ENCODE measurements at regions not wholly inside any gene's neighbourhood (a gene's known extent, or its start where the extent isn't known, plus 50 kb on each side); places are given as distances from the start of the nearest gene placed in this dataset.
"Not testable (repeated sequence)": the region's sequence is repeated elsewhere in the genome, so short reads cannot be mapped to it uniquely, and the experiment has no call there.

DNA sequence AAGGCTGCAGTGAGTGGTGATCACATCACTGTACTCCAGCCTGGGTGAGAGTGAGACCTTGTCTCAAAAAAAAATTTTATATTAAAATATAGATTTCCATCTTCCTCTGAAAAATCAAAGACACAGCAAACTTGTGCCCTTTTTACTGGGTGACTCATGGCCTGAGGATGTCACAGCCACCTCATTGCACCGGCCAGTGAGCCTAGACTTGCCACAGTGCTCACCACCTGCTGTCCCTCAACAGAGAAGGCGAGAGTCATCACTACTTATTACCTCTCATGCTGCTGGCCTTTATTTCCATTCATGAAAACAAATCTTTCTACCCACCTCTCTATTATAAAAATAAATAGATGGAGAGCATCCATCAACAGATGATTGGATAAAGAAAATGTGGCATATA, 295.8 kb downstream of the PREX1 start:
- FAIRE-seq (no peak), DNase-seq (ENCODE audit: extremely low spot score, insufficient read length, low read depth) (no peak)

DNA sequence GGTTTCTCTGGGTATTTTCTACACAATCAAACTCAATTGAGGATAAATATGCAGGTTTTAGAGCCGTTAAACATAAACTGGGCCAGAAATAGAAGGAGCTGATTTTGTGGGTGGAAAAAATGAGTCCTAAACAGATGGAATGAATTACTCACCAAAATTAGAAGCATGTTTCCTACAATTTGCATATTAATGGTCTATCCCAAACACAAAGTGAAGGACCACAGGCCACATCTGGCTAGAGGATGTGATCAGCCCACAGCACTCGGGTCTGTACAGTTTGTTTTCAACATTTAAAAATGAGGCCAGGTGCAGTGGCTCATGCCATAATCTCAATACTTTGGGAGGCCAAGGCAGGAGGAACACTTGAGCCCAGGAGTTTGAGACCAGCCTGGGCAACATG, 296.3 kb downstream of the PREX1 start:
- no peak for DNase-seq (ENCODE audit: extremely low spot score, insufficient read length, low read depth)
- no peak for FAIRE-seq

DNA sequence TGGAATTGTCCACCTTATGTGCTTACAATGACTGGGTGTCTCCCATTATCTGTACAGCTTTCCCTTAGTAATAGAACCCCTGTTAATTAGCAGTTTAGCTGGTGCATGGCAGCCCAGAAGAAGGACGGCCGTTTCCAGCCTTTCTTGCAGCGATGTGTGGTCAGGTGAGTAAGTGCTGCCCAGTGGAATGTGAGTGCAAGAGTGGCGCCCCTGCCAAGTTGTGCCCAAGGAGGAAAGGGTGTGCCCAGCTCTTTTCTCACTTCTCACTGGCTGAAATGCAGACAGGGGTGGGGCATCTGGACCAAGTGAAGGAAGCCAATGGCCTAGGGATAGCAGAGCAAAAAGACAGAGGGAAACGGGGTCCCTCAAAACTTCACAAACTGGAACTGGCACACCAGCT, 296.8 kb downstream of the PREX1 start:
- DNase-seq (ENCODE audit: extremely low spot score, insufficient read length, low read depth) (no peak), FAIRE-seq (no peak)

DNA sequence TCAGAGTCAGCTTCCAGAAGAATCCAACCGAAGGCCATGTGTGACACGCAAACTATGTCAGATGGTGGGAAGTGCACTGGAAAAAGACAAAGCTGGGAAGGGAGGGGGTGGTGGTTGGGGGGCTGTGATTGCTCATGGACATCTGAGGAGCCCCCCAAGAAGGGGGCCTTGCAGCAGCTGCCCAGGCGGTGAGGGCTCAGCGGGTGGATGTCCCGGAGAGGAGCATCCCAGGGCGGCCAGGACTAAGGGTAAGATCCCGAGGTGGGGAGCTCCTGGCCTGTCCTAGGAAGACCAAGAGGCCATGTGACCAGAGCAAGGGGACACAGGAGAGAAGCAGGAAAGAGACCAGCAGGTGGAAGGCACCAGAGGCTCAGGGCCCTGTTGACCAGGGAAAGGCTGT, 299.5 kb downstream of the PREX1 start:
- DNase-seq (ENCODE audit: extremely low spot score, insufficient read length, low read depth) (no peak), FAIRE-seq (no peak)

DNA sequence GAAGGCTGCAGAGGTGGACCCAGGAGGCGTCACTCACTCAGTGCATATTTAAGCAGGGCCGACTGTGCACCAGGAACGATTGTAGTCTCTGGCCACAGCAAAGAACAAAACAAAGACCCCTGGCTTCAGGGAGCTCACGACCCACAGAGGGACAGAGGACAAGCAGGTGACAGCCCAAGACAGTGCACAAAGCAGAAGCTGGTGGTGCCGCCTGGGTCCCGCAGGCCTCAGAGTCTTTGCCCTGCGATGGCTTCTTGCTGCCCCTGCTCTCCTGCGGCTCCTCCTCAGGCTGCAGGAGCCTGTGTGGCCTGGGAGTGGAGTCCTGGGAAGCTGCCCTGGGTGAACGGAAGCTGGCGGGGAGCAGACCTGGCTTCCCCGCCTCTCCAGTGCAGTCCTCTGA, 300.0 kb downstream of the PREX1 start:
- DNase-seq (ENCODE audit: extremely low spot score, insufficient read length, low read depth): no peak
- FAIRE-seq: no peak

DNA sequence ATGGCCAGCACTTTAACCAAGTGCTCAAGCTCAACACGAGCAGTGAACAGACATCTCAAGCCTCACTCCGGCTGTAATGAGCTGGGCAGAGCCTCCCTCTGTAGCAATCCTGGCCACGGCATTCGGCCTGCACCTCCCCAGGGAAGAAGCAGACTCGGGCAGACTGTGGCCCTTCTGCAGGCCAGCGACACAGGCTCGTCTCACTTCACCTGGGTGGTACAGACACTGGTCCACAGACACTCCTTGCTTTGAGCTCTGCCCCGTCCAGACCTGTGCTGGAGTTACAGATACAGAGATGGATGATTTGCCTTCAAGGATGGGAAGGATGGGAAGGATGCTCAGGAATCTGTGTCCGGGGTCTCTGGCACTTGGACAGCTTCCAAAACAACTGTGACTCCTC, 300.9 kb downstream of the PREX1 start:
- FAIRE-seq: no peak
- DNase-seq (ENCODE audit: extremely low spot score, insufficient read length, low read depth): no peak

DNA sequence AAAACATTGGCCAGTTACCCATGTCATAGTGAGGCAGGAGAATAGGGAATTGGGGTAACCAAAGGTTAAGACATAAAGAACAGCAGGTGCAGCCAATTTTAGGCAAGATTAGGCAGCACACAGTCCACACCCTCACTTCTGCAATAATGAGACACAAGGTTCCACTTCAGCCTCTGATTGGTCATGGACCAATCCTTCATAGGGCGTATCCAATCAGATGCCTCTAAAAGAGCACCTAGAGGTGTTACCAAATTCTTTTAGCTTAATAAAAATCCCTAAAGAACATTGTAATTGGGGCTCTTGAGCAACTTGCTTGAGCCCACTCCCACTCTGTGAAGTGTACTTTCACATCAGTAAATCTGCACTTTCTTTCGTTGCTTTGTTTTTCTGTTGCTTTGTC, 302.4 kb downstream of the PREX1 start:
- DNase-seq (ENCODE audit: extremely low spot score, insufficient read length, low read depth) (no peak), FAIRE-seq (no peak)

DNA sequence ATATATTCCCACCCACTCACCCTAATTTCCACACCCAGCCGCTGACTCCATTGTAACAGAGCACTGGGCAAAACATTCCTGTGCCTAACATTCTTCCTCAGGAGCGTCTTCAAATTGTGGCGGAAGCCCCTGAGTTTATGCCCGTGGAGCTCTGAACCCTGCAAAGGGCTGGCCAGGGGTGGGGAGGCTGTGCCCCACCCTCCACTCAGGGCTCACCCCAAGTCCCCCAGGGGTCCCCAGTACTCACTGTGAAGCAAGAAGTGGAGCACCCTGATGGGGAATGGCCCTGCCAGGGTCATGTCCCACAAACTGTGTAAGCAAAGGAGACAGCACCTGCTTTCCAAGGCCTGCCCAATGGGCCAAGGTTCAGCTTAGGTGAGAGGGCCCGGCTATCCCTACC, 303.2 kb downstream of the PREX1 start:
- DNase-seq (ENCODE audit: extremely low spot score, insufficient read length, low read depth): no peak
- FAIRE-seq: no peak

DNA sequence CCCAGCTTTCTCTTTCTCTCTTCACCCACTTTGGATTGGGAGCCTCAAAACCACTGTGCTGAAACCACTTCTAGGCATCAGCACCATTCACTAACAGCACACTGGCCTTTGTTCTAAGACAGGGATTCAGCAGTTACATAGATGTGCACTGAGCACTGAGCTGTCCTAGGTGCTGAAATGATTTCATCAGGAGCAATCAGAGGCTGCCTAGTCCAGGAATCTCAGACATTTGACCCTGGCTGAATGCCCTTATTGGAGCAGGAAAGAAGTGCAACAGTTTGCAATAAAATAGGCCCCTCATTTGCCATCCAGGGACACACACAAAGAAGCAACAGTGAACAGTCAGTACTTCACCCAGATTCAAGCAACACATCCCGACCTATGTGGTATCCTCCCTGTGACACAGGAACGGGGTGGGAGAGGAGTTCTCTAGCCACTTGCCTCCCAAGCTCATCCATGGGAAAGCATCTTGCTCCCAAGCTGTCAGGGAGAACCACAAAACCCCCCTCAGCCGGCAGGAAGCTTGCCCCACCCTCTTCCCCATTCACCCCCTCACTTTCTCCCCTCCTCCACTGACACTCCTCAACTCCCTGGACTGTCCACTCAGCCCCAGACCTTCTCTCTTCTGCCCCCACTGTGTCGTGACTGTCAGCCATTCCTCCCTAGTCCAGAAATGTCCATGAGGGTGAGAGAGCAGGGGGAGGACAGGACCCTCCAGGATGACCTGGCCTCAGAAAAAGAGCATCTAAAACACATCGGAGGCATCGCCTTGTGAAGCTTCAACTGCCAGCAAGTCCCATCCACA, 304.4 kb downstream of the PREX1 start:
- FAIRE-seq: no peak
- DNase-seq (ENCODE audit: extremely low spot score, insufficient read length, low read depth): no peak

DNA sequence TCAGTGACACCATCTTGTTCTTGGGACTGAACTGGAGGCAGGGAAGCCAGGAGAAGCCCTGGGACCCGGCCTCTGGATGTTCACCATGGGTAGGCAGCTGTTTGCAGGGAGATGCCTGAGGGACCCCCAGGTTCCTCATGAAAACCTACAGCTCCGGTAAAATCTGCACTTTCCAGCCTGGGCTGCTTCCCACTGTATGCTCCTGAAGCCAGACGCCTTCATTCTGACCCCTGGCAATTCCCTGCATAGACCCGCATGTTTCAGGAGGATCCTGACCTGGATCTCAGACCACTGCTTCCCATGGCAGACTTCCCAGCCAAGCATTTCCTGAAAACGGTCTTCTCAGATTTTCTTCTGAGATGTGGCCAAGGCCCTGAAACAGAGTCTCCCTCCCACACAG, 306.7 kb downstream of the PREX1 start:
- no peak for DNase-seq (ENCODE audit: extremely low spot score, insufficient read length, low read depth)
- FAIRE-seq: no peak

DNA sequence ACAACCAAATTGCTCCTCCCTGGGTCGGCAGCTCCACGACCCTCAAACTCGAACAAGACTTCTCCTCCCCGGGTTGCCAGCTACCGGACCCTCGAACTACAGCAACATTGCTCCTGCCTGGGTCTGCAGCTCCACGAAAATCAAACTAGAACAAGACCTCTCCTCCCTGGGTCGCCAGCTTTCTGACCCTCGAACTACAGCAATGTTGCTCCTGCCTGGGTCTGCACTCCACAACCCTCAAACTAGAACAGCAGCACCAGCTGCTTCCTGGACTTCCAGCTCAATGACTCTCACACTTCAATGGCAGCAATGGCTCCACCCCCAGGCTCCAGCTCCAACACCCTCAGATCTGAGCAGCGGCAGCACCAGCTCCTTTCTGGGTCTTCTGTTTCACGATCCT, 311.6 kb downstream of the PREX1 start:
- FAIRE-seq; DNase-seq (ENCODE audit: extremely low spot score, insufficient read length, low read depth): not testable (repeated sequence)

DNA sequence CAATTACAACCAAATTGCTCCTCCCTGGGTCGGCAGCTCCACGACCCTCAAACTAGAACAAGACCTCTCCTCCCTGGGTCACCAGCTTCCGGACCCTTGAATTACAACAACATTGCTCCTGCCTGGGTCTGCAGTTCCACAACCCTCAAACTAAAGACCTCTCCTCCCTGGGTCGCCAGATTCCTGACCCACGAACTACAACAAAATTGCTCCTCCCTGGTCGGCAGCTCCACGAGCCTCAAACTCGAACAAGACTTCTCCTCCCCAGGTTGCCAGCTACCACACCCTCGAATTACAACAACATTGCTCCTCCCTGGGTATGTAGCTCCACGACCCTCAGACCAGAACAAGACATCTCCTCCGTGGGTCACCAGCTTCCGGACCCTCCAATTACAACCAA, 313.2 kb downstream of the PREX1 start:
- FAIRE-seq; DNase-seq (ENCODE audit: extremely low spot score, insufficient read length, low read depth): not testable (repeated sequence)

DNA sequence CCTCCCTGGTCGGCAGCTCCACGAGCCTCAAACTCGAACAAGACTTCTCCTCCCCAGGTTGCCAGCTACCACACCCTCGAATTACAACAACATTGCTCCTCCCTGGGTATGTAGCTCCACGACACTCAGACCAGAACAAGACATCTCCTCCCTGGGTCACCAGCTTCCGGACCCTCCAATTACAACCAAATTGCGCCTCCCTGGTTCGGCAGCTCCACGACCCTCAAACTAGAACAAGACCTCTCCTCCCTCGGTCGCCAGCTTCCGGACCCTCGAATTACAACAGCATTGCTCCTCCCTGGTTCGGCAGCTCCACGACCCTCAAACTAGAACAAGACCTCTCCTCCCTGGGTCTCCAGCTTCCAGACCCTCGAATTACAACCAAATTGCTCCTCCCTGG, 315.3 kb downstream of the PREX1 start:
- not testable (repeated sequence) for DNase-seq (ENCODE audit: extremely low spot score, insufficient read length, low read depth); FAIRE-seq

DNA sequence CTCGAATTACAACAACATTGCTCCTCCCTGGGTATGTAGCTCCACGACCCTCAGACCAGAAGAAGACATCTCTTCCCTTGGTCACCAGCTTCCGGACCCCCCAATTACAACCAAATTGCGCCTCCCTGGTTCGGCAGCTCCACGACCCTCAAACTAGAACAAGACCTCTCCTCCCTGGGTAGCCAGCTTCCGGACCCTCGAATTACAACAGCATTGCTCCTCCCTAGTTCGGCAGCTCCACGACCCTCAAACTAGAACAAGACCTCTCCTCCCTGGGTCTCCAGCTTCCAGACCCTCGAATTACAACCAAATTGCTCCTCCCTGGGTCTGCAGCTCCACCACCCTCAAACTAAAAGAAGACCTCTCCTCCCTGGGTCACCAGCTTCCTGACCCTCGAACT, 322.7 kb downstream of the PREX1 start:
- not testable (repeated sequence) for DNase-seq (ENCODE audit: extremely low spot score, insufficient read length, low read depth); FAIRE-seq

DNA sequence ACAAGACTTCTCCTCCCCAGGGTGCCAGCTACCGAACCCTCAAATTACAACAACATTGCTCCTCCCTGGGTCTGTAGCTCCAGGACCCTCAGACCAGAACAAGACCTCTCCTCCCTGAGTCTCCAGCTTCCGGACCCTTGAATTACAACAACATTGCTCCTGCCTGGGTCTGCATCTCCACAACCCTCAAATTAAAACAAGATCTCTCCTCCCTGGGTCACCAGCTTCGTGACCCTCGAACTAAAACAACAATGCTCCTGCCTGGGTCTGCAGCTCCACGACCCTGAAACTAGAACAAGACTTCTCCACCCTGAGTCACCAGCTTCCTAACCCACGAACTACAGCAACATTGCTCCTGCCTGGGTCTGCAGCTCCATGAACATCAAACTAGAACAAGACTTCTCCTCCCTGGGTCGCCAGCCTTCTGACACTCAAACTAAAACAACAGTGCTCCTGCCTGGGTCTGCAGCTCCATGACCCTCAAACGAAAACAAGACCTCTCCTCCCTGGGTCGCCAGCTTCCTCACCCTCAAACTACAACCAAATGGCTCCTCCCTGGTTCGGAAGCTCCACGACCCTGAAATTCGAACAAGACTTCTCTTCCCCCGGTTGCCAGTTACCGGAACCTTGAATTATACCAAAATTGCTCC, 324.5 kb downstream of the PREX1 start:
- no peak for DNase-seq (ENCODE audit: extremely low spot score, insufficient read length, low read depth)
- FAIRE-seq: no peak

DNA sequence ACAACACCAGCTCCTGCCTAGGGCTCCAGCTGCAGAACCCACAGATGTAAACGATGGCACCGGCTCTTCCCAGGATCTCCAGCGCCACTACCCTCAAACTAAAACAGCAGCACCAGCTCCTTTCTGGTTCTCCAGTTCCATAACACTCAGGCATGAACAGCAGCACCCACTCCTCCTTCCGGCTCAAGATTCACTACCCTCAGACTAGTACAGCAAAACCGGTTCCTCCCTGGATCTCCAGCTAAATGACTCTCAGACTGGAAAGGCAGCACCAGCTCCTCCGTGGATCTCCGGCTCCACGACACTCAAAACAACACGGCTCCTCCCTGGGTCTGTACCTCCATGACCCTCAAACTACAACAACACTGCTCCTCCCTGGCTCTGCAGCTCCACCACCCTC, 325.0 kb downstream of the PREX1 start:
- FAIRE-seq: no peak
- DNase-seq (ENCODE audit: extremely low spot score, insufficient read length, low read depth): no peak

DNA sequence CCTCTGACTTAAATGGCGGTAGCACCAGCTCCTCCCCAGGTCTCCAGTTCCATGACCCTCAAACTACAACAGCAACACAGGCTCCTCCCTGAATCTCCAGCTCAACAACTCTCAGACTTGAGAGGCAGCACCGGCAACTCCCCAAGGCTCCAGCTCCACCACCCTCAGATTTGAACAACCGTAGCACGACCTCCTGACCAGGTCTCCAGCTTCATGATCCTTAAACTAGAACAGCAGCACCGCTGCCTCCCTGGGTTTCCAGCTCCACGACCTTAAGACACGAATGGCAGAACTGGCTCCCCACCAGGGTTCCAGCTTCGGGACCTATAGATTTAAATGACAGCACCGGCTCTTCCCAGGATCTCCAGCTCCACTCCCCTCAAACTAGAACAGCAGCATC, 325.8 kb downstream of the PREX1 start:
- DNase-seq (ENCODE audit: extremely low spot score, insufficient read length, low read depth) (no peak), FAIRE-seq (no peak)

DNA sequence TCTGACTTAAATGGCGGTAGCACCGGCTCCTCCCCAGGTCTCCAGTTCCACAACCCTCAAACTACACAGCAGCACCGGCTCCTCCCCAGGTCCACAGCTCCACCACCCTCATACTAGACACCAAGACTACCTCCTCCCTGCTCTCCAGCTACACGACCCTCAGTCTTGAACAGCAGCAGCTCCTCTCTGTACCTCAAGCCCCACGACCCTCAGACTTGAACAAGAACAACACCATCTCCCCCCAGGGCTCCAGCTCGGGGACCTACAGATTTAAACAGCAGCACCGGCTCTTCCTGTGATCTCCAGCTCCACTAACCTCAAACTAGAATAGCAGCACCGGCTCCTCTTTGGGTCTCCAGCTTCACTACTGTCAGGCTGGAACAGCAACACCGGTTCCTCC, 326.9 kb downstream of the PREX1 start:
- not testable (repeated sequence) for DNase-seq (ENCODE audit: extremely low spot score, insufficient read length, low read depth); FAIRE-seq

DNA sequence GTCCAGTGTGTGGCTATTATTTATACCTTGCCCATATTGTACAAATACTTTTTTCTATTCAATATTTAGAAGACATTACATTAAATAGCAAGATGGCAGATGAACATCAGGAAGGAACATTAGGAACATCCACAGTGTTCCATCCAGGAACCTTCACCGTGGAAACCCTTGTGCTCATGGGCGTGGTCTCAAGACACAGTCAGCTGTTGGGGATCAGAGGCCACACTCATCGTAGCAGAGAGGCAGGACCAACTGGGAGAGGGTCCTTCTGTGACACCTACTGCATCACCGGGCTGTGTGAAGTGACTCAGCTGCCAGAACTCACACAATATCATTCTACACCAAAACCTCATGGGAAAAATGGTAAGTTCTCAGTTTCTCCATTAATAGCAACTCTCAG, 328.9 kb downstream of the PREX1 start:
- DNase-seq (ENCODE audit: extremely low spot score, insufficient read length, low read depth); FAIRE-seq: not testable (repeated sequence)

DNA sequence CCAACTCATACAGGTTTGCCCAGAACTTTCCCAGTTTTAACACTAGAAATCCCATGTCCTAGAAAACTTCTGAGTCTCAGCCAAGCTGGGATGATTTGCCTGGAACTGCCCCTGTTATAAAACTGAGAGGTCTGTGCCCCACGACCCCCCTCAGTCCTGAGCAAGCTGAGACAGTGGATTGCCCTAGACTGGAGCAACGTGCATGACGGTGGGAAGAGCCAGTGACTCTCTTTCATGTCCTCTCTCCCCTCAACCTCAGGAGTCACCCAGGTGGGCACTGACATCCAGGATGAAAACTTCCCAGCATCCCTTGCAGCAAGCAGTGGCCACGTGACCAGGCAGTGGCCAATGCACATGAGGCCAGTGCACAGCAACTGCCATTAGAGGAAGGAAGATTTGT, 329.7 kb downstream of the PREX1 start:
- FAIRE-seq; DNase-seq (ENCODE audit: extremely low spot score, insufficient read length, low read depth): not testable (repeated sequence)

DNA sequence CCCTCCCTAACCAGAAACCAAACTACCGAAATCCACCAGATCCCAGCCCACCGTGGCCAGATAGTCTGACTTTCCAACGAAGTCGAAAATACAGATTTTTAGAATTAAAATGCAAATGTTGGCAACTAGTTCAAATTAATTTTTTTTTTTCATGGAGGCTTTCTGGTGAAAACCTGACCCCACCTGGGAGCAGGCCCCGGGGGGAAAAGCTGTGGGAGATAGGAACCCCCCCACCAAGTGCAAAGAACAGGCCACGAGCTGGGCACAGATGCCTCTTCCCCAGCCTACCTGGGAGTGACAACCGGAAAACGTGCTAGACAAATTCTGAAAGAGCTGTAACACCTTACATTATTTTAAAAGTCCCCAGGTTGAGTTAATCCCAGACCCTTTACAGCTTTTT, 333.8 kb downstream of the PREX1 start:
- FAIRE-seq (no peak), DNase-seq (ENCODE audit: extremely low spot score, insufficient read length, low read depth) (no peak)

DNA sequence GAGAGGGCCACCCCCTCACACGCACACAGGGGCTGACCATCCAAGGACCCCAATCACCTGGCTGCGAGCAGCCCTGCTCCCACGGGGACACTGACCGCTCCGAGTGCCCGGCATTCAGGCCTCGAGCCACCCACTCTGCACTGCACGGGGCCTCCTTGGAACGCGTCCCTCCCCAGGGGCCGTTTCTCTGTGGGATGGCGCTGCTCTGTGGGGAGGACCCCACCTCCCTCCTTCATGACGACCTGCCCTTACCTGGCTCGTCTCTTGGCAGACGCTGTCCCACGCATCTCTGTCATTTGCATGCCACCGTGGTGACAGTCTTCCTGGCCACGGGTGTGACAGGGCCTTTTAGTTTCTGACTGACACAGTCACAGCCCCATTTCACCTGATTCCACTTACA, 334.5 kb downstream of the PREX1 start:
- not testable (repeated sequence) for FAIRE-seq; DNase-seq (ENCODE audit: extremely low spot score, insufficient read length, low read depth)

All from GM18507 (cell line).